ENCODE measurements at regions not wholly inside any gene's neighbourhood (a gene's known extent, or its start where the extent isn't known, plus 50 kb on each side); places are given as distances from the start of the nearest gene placed in this dataset.
"Not testable (repeated sequence)": the region's sequence is repeated elsewhere in the genome, so short reads cannot be mapped to it uniquely, and the experiment has no call there.

- not testable (repeated sequence) for TF ChIP-seq CTCF (IDR thresholded peaks at IDR 0.05; ENCODE audit: poor library complexity); EZH2 (IDR thresholded peaks at IDR 0.05; ENCODE audit: borderline replicate concordance)
Measured at GRCh38 chrX:27087176-27087575, 376.0 kb downstream of the PPP4R3C start.
